HCT116 (cell line): ENCODE measurements at regions not wholly inside any gene's neighbourhood (a gene's known extent, or its start where the extent isn't known, plus 50 kb on each side); places are given as distances from the start of the nearest gene placed in this dataset.

Source experiments
- ELF1 ChIP-seq: IDR thresholded peaks from 2 replicates; pipeline ENCODE4 v1.6.1; 2012; ENCODE audit warnings: low read depth, borderline replicate concordance
- EZH2 ChIP-seq: fragments of 200-600 bp; sonication (generic); IDR thresholded peaks from 2 replicates; pipeline ENCODE4 v1.6.1; 2017; ENCODE audit warnings: antibody characterized with exemption, mixed run types
- EZH2phosphoT487 ChIP-seq: fragments of 200-600 bp; IDR thresholded peaks from 2 replicates; pipeline ENCODE4 v1.6.1; 2018; ENCODE audit warnings: antibody characterized with exemption, borderline replicate concordance
- POLR2A ChIP-seq: IDR thresholded peaks from 2 replicates; pipeline ENCODE4 v1.7.0; 2011; ENCODE audit warnings: borderline replicate concordance; ENCODE audit not compliant: insufficient read depth, insufficient read length; ENCODE audit errors: extremely low read depth
- POLR2AphosphoS5 ChIP-seq: IDR thresholded peaks from 2 replicates; pipeline ENCODE4 v1.6.1; 2011; ENCODE audit warnings: mild to moderate bottlenecking, low read depth, low read length, moderate library complexity
- SRF ChIP-seq: IDR thresholded peaks from 2 replicates; pipeline ENCODE4 v1.6.1; 2012; ENCODE audit warnings: low read depth
- TCF7L2 ChIP-seq: IDR thresholded peaks from 2 replicates; pipeline ENCODE4 v1.7.0; 2011; ENCODE audit warnings: borderline replicate concordance, inconsistent platforms; ENCODE audit not compliant: insufficient read depth, insufficient read length; ENCODE audit errors: extremely low read depth
- ZBTB33 ChIP-seq: IDR thresholded peaks from 2 replicates; pipeline ENCODE4 v1.6.1; 2011; ENCODE audit warnings: mild to moderate bottlenecking, low read length, moderate library complexity; ENCODE audit not compliant: insufficient replicate concordance; ENCODE audit errors: extremely low read depth
- ZNF274 ChIP-seq: fragments of 200-500 bp; sonication (Bioruptor generic); IDR thresholded peaks from 2 replicates; pipeline ENCODE4 v1.6.1; 2014; ENCODE audit warnings: mild to moderate bottlenecking, low read depth, low read length, inconsistent platforms
- TF ChIP-seq, protein P1 (sequence below), 3 experiments: fragments of 200-600 bp in 1 of 3; sonication (generic) in 1 of 3; IDR thresholded peaks in 2 of 3; conservative IDR thresholded peaks in 1 of 3; 2 replicates each; pipeline ENCODE4 v1.5.1; 2012 to 2017; ENCODE audit warnings: low read depth in 2 of 3, low read length in 2 of 3, antibody characterized with exemption in 1 of 3, borderline replicate concordance in 1 of 3, control low read depth in 1 of 3, mild to moderate bottlenecking in 1 of 3, mixed read lengths in 1 of 3, mixed run types in 1 of 3, moderate library complexity in 1 of 3; ENCODE audit not compliant: insufficient read depth in 1 of 3
- TF ChIP-seq, protein P2 (sequence below): IDR thresholded peaks from 2 replicates; pipeline ENCODE4 v1.6.1; 2012
- TF ChIP-seq, protein P3 (sequence below): IDR thresholded peaks from 2 replicates; pipeline ENCODE4 v1.6.1; 2012

- TF ChIP-seq EZH2: no peak
- TF ChIP-seq, protein P1, sequence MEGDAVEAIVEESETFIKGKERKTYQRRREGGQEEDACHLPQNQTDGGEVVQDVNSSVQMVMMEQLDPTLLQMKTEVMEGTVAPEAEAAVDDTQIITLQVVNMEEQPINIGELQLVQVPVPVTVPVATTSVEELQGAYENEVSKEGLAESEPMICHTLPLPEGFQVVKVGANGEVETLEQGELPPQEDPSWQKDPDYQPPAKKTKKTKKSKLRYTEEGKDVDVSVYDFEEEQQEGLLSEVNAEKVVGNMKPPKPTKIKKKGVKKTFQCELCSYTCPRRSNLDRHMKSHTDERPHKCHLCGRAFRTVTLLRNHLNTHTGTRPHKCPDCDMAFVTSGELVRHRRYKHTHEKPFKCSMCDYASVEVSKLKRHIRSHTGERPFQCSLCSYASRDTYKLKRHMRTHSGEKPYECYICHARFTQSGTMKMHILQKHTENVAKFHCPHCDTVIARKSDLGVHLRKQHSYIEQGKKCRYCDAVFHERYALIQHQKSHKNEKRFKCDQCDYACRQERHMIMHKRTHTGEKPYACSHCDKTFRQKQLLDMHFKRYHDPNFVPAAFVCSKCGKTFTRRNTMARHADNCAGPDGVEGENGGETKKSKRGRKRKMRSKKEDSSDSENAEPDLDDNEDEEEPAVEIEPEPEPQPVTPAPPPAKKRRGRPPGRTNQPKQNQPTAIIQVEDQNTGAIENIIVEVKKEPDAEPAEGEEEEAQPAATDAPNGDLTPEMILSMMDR (IDR thresholded peaks at IDR 0.05 in 2 of 3, conservative IDR thresholded peaks at IDR 0.05 in 1 of 3; ENCODE audit: borderline replicate concordance in 1 of 3, insufficient read depth in 1 of 3, low read depth in 2 of 3, low read length in 2 of 3): no peak
- no peak for TF ChIP-seq ZBTB33
- no peak for TF ChIP-seq ZNF274
- TF ChIP-seq TCF7L2: no peak
- TF ChIP-seq EZH2phosphoT487: no peak
- TF ChIP-seq POLR2A: no peak
- no peak for TF ChIP-seq POLR2AphosphoS5
- TF ChIP-seq, protein P2, sequence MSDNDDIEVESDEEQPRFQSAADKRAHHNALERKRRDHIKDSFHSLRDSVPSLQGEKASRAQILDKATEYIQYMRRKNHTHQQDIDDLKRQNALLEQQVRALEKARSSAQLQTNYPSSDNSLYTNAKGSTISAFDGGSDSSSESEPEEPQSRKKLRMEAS: no peak
- TF ChIP-seq SRF: no peak
- TF ChIP-seq, protein P3, sequence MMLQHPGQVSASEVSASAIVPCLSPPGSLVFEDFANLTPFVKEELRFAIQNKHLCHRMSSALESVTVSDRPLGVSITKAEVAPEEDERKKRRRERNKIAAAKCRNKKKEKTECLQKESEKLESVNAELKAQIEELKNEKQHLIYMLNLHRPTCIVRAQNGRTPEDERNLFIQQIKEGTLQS: no peak
- no peak for TF ChIP-seq ELF1
Measured at GRCh38 chr15:38756441-38756840, 191.8 kb upstream of the RASGRP1 start.
